ENCODE measurements at regions not wholly inside any gene's neighbourhood (a gene's known extent, or its start where the extent isn't known, plus 50 kb on each side); places are given as distances from the start of the nearest gene placed in this dataset.

GRCh38 chr3:64390893-64391292 is 165.6 kb upstream of the PRICKLE2 start:
- Histone ChIP-seq H3K4me1 (ENCODE audit: insufficient read depth) (no peaks in the 10 kb centered on the region), H3K4me3 (no peak overlapping the region), H3K36me3 (ENCODE audit: low read depth) (no peaks in the 10 kb centered on the region), H3K9me2 (ENCODE audit: insufficient read depth) (no peaks in the 10 kb centered on the region), H3K4me2 (ENCODE audit: unreplicated experiment) (no peak overlapping the region), H3K27ac (no peak overlapping the region), H3F3A (ENCODE audit: insufficient read depth) (no peaks in the 10 kb centered on the region), H3K27me3 (replicated peaks; ENCODE audit: insufficient read depth) (no peaks in the 10 kb centered on the region), H3K79me2 (ENCODE audit: insufficient read depth) (no peaks in the 10 kb centered on the region), H2AFZ (no peak overlapping the region), H3K9me3 (ENCODE audit: low read depth) (no peaks in the 10 kb centered on the region), H4K20me1 (ENCODE audit: insufficient read depth) (no peaks in the 10 kb centered on the region), H3K9ac (no peak overlapping the region)
- in situ Hi-C loops (cut with MboI) = no loop called here
- no peak for DNase-seq
- TF ChIP-seq EZH2 (IDR thresholded peaks at IDR 0.05; ENCODE audit: insufficient read depth, poor library complexity, severe bottlenecking) (no peak), EZH2phosphoT487 (IDR thresholded peaks at IDR 0.05; ENCODE audit: insufficient read depth, low read depth) (no peak)

GRCh38 chr3:64388886-64389285 is 163.6 kb upstream of the PRICKLE2 start:
- Histone ChIP-seq H3K27ac (no peak overlapping the region), H3F3A (ENCODE audit: insufficient read depth) (no peaks in the 10 kb centered on the region), H3K9ac (no peak overlapping the region), H3K79me2 (ENCODE audit: insufficient read depth) (no peaks in the 10 kb centered on the region), H3K9me3 (ENCODE audit: low read depth) (no peaks in the 10 kb centered on the region), H3K27me3 (replicated peaks; ENCODE audit: insufficient read depth) (no peaks in the 10 kb centered on the region), H3K9me2 (ENCODE audit: insufficient read depth) (no peaks in the 10 kb centered on the region), H3K4me1 (ENCODE audit: insufficient read depth) (no peaks in the 10 kb centered on the region), H3K36me3 (ENCODE audit: low read depth) (no peaks in the 10 kb centered on the region), H2AFZ (no peak overlapping the region), H3K4me3 (no peak overlapping the region), H3K4me2 (ENCODE audit: unreplicated experiment) (no peak overlapping the region), H4K20me1 (ENCODE audit: insufficient read depth) (no peaks in the 10 kb centered on the region)
- 71 to 73% methylated on average over 4 of the region's 4 CpGs for WGBS, 2 experiments (ENCODE audit: low coverage in 1 of 2, low lambda C conversion rate in 2 of 2, missing lambda C conversion rate in 2 of 2)
- in situ Hi-C loops (cut with MboI) = no loop called here
- TF ChIP-seq EZH2phosphoT487 (IDR thresholded peaks at IDR 0.05; ENCODE audit: insufficient read depth, low read depth) = no peak
- DNase-seq = no peak

- H3F3A ChIP-seq (ENCODE audit: insufficient read depth) = no peaks in the 10 kb centered on the region
- H3K36me3 ChIP-seq (ENCODE audit: low read depth) = no peaks in the 10 kb centered on the region
- no peaks in the 10 kb centered on the region for H3K27me3 ChIP-seq (replicated peaks; ENCODE audit: insufficient read depth)
- in situ Hi-C loops (cut with MboI) = no loop called here
- TF ChIP-seq EZH2 (IDR thresholded peaks at IDR 0.05; ENCODE audit: insufficient read depth, poor library complexity, severe bottlenecking) (no peak), EZH2phosphoT487 (IDR thresholded peaks at IDR 0.05; ENCODE audit: insufficient read depth, low read depth) (no peak)
- H3K9me3 ChIP-seq (ENCODE audit: low read depth) = no peaks in the 10 kb centered on the region
- DNase-seq = no peak
- no peak overlapping the region for H2AFZ ChIP-seq
- no peak overlapping the region for H3K4me3 ChIP-seq
- H3K4me1 ChIP-seq (ENCODE audit: insufficient read depth) = no peaks in the 10 kb centered on the region
- H3K4me2 ChIP-seq (ENCODE audit: unreplicated experiment) = no peak overlapping the region
- no peak overlapping the region for H3K27ac ChIP-seq
- no peaks in the 10 kb centered on the region for H4K20me1 ChIP-seq (ENCODE audit: insufficient read depth)
- H3K9ac ChIP-seq = no peak overlapping the region
- no peaks in the 10 kb centered on the region for H3K79me2 ChIP-seq (ENCODE audit: insufficient read depth)
- H3K9me2 ChIP-seq (ENCODE audit: insufficient read depth) = no peaks in the 10 kb centered on the region
- WGBS, 2 experiments (ENCODE audit: low coverage in 1 of 2, low lambda C conversion rate in 2 of 2, missing lambda C conversion rate in 2 of 2) = 72 to 84% methylated on average over 4 of the region's 4 CpGs
These were observed 162.4 kb upstream of the PRICKLE2 start for GRCh38 chr3:64387688-64388087.

- Histone ChIP-seq H2AFZ (no peak overlapping the region), H3K4me3 (no peak overlapping the region), H3K9me3 (ENCODE audit: low read depth) (no peaks in the 10 kb centered on the region), H3K79me2 (ENCODE audit: insufficient read depth) (no peaks in the 10 kb centered on the region), H3K4me2 (ENCODE audit: unreplicated experiment) (no peak overlapping the region), H3K9ac (no peak overlapping the region), H3K4me1 (ENCODE audit: insufficient read depth) (no peaks in the 10 kb centered on the region), H3K27me3 (replicated peaks; ENCODE audit: insufficient read depth) (no peaks in the 10 kb centered on the region), H3K27ac (no peak overlapping the region), H3K36me3 (ENCODE audit: low read depth) (no peaks in the 10 kb centered on the region), H4K20me1 (ENCODE audit: insufficient read depth) (no peaks in the 10 kb centered on the region), H3F3A (ENCODE audit: insufficient read depth) (no peaks in the 10 kb centered on the region), H3K9me2 (ENCODE audit: insufficient read depth) (no peaks in the 10 kb centered on the region)
- no peak for TF ChIP-seq EZH2 (IDR thresholded peaks at IDR 0.05; ENCODE audit: insufficient read depth, poor library complexity, severe bottlenecking)
- no peak for TF ChIP-seq EZH2phosphoT487 (IDR thresholded peaks at IDR 0.05; ENCODE audit: insufficient read depth, low read depth)
- WGBS, 2 experiments (ENCODE audit: low coverage in 1 of 2, low lambda C conversion rate in 2 of 2, missing lambda C conversion rate in 2 of 2) = 87 to 90% methylated on average over 5 of the region's 5 CpGs
- no peak for DNase-seq
- in situ Hi-C loops (cut with MboI) = no loop called here
These were observed 160.0 kb upstream of the PRICKLE2 start for GRCh38 chr3:64385277-64385676.

GRCh38 chr3:64384561-64384960 is 159.3 kb upstream of the PRICKLE2 start:
- TF ChIP-seq EZH2 (IDR thresholded peaks at IDR 0.05; ENCODE audit: insufficient read depth, poor library complexity, severe bottlenecking) (no peak), EZH2phosphoT487 (IDR thresholded peaks at IDR 0.05; ENCODE audit: insufficient read depth, low read depth) (no peak)
- DNase-seq = peak; percentile 15
- H3K27ac ChIP-seq = no peak overlapping the region
- no peaks in the 10 kb centered on the region for H3K27me3 ChIP-seq (replicated peaks; ENCODE audit: insufficient read depth)
- H3K79me2 ChIP-seq (ENCODE audit: insufficient read depth) = no peaks in the 10 kb centered on the region
- H3K9ac ChIP-seq = no peak overlapping the region
- no peak overlapping the region for H3K4me2 ChIP-seq (ENCODE audit: unreplicated experiment)
- H3K9me3 ChIP-seq (ENCODE audit: low read depth) = no peaks in the 10 kb centered on the region
- no peaks in the 10 kb centered on the region for H4K20me1 ChIP-seq (ENCODE audit: insufficient read depth)
- no peaks in the 10 kb centered on the region for H3K36me3 ChIP-seq (ENCODE audit: low read depth)
- H2AFZ ChIP-seq = no peak overlapping the region
- whole genome bisulfite sequencing, 2 experiments (ENCODE audit: low coverage in 1 of 2, low lambda C conversion rate in 2 of 2, missing lambda C conversion rate in 2 of 2) = 88 to 89% methylated on average over 3 of the region's 3 CpGs
- no peak overlapping the region for H3K4me3 ChIP-seq
- H3F3A ChIP-seq (ENCODE audit: insufficient read depth) = no peaks in the 10 kb centered on the region
- no peaks in the 10 kb centered on the region for H3K4me1 ChIP-seq (ENCODE audit: insufficient read depth)
- in situ Hi-C loops (cut with MboI) = no loop called here
- no peaks in the 10 kb centered on the region for H3K9me2 ChIP-seq (ENCODE audit: insufficient read depth)

Measured in GM23248 (cell line).